ENCODE measurements at regions not wholly inside any gene's neighbourhood (a gene's known extent, or its start where the extent isn't known, plus 50 kb on each side); places are given as distances from the start of the nearest gene placed in this dataset.
A peak's percentile ranks its signal among the peaks of the same experiment; 100 is the strongest.

- no peaks in the 10 kb centered on the region for H3K36me3 ChIP-seq
- intact Hi-C loops (cut with DNase I) = no loop called here
- 89% methylated on average over 14 of the region's 14 CpGs for WGBS
- no peak for DNase-seq (ENCODE audit: extremely low spot score)
- TF ChIP-seq CTCF (IDR thresholded peaks at IDR 0.05) = no peak
- TF ChIP-seq EP300 (IDR thresholded peaks at IDR 0.05) = no peak
- no peak for TF ChIP-seq POLR2A (IDR thresholded peaks at IDR 0.05; ENCODE audit: low read depth)
- no peak for TF ChIP-seq POLR2AphosphoS5 (IDR thresholded peaks at IDR 0.05)
- no peaks in the 10 kb centered on the region for H3K4me1 ChIP-seq
- no peak overlapping the region for H3K4me3 ChIP-seq
- no peaks in the 10 kb centered on the region for H3K27me3 ChIP-seq
- H3K9me3 ChIP-seq = no peaks in the 10 kb centered on the region
- no peak overlapping the region for H3K27ac ChIP-seq (replicated peaks in 1 of 4)
These were observed 72.7 kb upstream of the MAP4K4 start for GRCh38 chr2:101624706-101625332.

- no peak overlapping the region for H3K27ac ChIP-seq (replicated peaks in 1 of 4)
- peaks cover 0 to 12% (median 4%) of the 10 kb centered on the region in 4 donors for H3K4me1 ChIP-seq
- TF ChIP-seq POLR2AphosphoS5 (IDR thresholded peaks at IDR 0.05) (no peak), CTCF (IDR thresholded peaks at IDR 0.05) (no peak), POLR2A (IDR thresholded peaks at IDR 0.05; ENCODE audit: low read depth) (no peak), EP300 (IDR thresholded peaks at IDR 0.05) (no peak)
- H3K36me3 ChIP-seq = no peaks in the 10 kb centered on the region
- no peak for DNase-seq (ENCODE audit: extremely low spot score)
- H3K9me3 ChIP-seq = no peaks in the 10 kb centered on the region
- 65% methylated on average over 5 of the region's 5 CpGs for WGBS
- intact Hi-C loops (cut with DNase I) = no loop called here
- H3K27me3 ChIP-seq = no peaks in the 10 kb centered on the region
- no peak overlapping the region for H3K4me3 ChIP-seq
These were observed 74.4 kb upstream of the MAP4K4 start for GRCh38 chr2:101623031-101623521.

GRCh38 chr2:101622210-101623030 is 75.1 kb upstream of the MAP4K4 start:
- DNase-seq (ENCODE audit: extremely low spot score) = no peak
- TF ChIP-seq POLR2AphosphoS5 (IDR thresholded peaks at IDR 0.05) (no peak), POLR2A (IDR thresholded peaks at IDR 0.05; ENCODE audit: low read depth) (no peak), CTCF (IDR thresholded peaks at IDR 0.05) (no peak), EP300 (IDR thresholded peaks at IDR 0.05) (no peak)
- Histone ChIP-seq H3K36me3 (no peaks in the 10 kb centered on the region), H3K9me3 (no peaks in the 10 kb centered on the region), H3K4me1 (peaks cover 0 to 12% (median 4%) of the 10 kb centered on the region in 4 donors), H3K27me3 (no peaks in the 10 kb centered on the region), H3K27ac (replicated peaks in 1 of 4) (no peak overlapping the region), H3K4me3 (no peak overlapping the region)
- 80% methylated on average over 11 of the region's 16 CpGs for WGBS
- intact Hi-C loops (cut with DNase I) = no loop called here

- intact Hi-C loops (cut with DNase I) = no loop called here
- no peaks in the 10 kb centered on the region for H3K36me3 ChIP-seq
- DNase-seq (ENCODE audit: extremely low spot score) = no peak
- H3K27ac ChIP-seq (replicated peaks in 1 of 4) = no peak overlapping the region
- TF ChIP-seq POLR2AphosphoS5 (IDR thresholded peaks at IDR 0.05) = peak in 1 of 2 donors; percentile 28
- no peak for TF ChIP-seq EP300 (IDR thresholded peaks at IDR 0.05)
- WGBS = 31% methylated on average over 10 of the region's 10 CpGs
- peaks cover 0 to 12% (median 4%) of the 10 kb centered on the region in 4 donors for H3K4me1 ChIP-seq
- no peak overlapping the region for H3K4me3 ChIP-seq
- H3K27me3 ChIP-seq = no peaks in the 10 kb centered on the region
- no peaks in the 10 kb centered on the region for H3K9me3 ChIP-seq
These were observed 78.3 kb upstream of the MAP4K4 start for GRCh38 chr2:101619191-101619591.

GRCh38 chr2:101617796-101618195 is 79.7 kb upstream of the MAP4K4 start:
- no peaks in the 10 kb centered on the region for H3K36me3 ChIP-seq
- no peak overlapping the region for H3K4me3 ChIP-seq
- no peak for DNase-seq (ENCODE audit: extremely low spot score)
- no peak overlapping the region for H3K27ac ChIP-seq (replicated peaks in 1 of 4)
- H3K9me3 ChIP-seq = no peaks in the 10 kb centered on the region
- H3K4me1 ChIP-seq = peaks cover 0 to 12% (median 7%) of the 10 kb centered on the region in 4 donors
- TF ChIP-seq CTCF (IDR thresholded peaks at IDR 0.05) (no peak), EP300 (IDR thresholded peaks at IDR 0.05) (no peak), POLR2AphosphoS5 (IDR thresholded peaks at IDR 0.05) (no peak), POLR2A (IDR thresholded peaks at IDR 0.05; ENCODE audit: low read depth) (no peak)
- no peaks in the 10 kb centered on the region for H3K27me3 ChIP-seq
- intact Hi-C loops (cut with DNase I) = no loop called here
- 91% methylated on average over 8 of the region's 8 CpGs for WGBS
